LNCaP clone FGC (cell line): ENCODE measurements at regions not wholly inside any gene's neighbourhood (a gene's known extent, or its start where the extent isn't known, plus 50 kb on each side); places are given as distances from the start of the nearest gene placed in this dataset.

Experiments
- DNase-seq: peaks from one replicate; pipeline ENCODE4 v3.0.0-alpha.2; 2011; ENCODE audit warnings: low read depth
- H3K4me3 ChIP-seq: 2 replicates; pipeline ENCODE4 v1.5.1; 2011; ENCODE audit warnings: mild to moderate bottlenecking, low read depth, low read length, control low read depth
- TF ChIP-seq, protein P1 (sequence below): IDR thresholded peaks from 2 replicates; pipeline ENCODE4 v1.5.1; 2012; ENCODE audit warnings: mild to moderate bottlenecking; ENCODE audit not compliant: control insufficient read depth, insufficient read depth; ENCODE audit errors: extremely low read depth

DNA sequence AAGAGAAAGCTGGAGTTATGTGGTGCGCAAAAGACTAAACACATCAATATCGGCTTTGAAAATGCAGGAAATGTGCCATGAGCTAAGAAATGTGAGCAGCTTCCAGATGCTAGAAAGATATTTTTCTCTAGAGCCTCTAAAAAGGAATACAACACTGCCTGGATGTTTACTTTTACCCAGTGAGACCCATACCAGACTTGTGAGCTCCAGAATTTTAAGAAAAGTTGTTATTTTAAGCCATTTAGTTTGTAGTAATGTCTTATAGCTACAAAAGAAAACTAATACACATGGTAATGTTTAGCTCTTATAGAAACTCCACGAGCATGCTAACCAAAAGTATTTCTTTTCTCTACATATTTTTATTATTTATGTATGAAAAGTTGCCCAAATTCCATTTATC lies 1389.4 kb downstream of the C4orf33 start:
- DNase-seq: no peak
- no peak overlapping the region for H3K4me3 ChIP-seq
- TF ChIP-seq, protein P1, sequence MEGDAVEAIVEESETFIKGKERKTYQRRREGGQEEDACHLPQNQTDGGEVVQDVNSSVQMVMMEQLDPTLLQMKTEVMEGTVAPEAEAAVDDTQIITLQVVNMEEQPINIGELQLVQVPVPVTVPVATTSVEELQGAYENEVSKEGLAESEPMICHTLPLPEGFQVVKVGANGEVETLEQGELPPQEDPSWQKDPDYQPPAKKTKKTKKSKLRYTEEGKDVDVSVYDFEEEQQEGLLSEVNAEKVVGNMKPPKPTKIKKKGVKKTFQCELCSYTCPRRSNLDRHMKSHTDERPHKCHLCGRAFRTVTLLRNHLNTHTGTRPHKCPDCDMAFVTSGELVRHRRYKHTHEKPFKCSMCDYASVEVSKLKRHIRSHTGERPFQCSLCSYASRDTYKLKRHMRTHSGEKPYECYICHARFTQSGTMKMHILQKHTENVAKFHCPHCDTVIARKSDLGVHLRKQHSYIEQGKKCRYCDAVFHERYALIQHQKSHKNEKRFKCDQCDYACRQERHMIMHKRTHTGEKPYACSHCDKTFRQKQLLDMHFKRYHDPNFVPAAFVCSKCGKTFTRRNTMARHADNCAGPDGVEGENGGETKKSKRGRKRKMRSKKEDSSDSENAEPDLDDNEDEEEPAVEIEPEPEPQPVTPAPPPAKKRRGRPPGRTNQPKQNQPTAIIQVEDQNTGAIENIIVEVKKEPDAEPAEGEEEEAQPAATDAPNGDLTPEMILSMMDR: no peak

DNA sequence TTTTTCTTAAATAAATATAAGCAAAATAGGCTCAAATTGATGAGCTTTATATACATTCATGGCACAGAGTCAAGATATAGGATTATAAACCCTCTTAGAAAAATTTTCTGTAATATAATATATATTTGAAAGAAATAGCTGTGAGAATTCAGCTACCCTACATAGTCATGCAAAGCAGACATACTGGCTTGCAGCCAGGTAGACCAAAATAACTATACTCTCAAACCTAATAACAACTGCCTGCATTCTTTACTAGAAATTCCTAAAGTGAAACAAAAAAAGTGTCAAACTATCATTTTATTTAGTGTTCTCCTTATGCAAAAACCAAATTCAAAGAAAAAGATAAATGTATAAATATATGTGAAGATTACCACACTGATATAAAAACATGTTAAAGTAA lies 1390.2 kb downstream of the C4orf33 start:
- TF ChIP-seq, protein P1: no peak
- no peak for DNase-seq

DNA sequence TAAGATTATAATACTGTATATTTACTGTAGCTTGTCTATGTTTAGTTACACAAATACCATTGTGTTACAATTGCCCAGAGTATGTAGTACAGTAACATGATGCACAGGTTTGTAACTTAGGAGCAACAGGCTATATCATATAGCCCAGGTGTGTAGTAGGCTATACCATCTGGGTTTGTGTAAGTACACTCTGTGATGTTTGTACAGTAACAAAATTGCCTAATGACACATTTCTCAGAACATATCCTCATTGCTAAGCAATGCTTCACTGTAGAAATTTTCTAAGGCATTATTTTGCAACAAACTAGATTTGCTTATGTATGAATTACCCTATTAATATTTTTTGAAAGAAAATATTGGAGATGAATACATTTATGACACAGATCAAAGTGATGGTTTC lies 1390.9 kb downstream of the C4orf33 start:
- no peak for DNase-seq
- TF ChIP-seq, protein P1: no peak
- H3K4me3 ChIP-seq: no peak overlapping the region

More for the DNA sequence above, 1390.2 kb downstream of the C4orf33 start:
- H3K4me3 ChIP-seq: no peak overlapping the region

DNA sequence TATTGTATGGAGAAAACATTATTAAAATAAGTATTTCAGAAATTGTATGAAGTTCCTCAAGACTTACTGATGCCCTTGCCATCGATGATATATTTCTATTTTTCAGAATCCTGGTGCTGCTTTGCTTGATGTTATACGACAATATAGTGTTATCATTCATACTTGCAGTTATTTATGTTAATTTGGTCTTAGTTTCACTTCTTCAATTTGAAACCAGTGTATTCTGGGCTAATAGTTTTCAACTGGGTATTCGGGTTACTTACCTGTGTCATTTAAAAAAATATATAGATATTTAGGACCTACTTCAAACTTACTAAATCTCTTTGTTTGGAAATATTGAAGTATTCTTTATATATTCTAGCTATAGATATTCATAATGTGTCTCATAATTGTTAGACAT lies 1414.7 kb downstream of the C4orf33 start:
- no peak for DNase-seq
- TF ChIP-seq, protein P1: no peak
- H3K4me3 ChIP-seq: no peak overlapping the region

DNA sequence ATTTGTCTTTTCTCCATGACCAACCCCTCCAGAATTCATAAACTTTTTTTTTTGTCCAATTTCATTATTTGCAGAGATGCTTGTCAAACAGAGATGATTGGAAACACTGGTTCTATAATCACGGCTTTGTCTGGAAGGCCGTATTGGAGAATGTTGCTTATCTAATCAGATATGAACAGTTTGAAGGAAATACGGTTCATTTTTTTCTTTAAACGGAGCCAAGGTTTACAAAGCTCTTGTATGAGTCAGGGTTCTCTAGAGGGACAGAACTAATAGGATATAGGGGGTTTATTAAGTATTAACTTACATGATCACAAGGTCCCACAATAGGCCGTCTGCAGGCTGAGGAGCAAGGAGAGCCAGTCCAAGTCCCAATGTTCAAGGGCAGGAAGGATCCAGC lies 1415.8 kb downstream of the C4orf33 start:
- DNase-seq: no peak
- H3K4me3 ChIP-seq: no peak overlapping the region
- TF ChIP-seq, protein P1: no peak

DNA sequence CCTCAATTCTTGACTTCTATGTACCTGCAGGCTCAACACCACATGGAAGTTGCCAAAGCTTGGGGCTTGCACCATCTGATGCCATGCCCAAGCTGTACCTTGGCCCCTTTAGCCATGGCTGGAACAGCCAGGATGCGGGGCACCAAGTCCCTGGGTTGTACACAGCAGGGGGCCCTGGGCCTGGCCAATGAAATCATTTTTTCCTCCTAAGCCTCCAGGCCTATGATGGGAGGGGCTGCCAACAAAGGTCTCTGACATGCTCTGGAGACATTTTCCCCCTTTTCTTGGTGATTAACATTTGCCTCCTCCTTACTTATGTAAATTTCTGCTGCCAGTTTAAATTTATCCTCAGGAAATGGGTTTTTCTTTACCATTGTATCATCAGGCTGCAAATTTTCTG lies 1428.1 kb downstream of the C4orf33 start:
- no peak overlapping the region for H3K4me3 ChIP-seq
- TF ChIP-seq, protein P1: no peak
- DNase-seq: no peak

DNA sequence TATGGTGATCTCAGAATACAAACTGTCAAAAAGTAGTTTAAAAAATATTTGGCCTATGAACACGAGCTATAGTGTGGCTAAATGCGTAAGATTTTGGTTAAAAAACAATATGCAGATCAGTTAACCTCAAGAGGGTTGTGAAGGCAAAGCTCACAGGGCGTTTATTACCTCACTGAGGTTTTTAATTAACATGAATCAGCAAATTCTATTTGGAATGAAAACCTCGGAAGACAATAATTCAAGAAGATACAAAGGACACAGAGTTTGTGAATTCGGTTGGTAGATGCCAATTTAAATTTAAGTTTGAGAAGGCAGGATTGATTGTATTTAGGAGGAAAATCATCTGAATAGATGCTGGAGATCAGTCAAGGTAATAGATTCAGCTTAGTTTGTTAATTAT lies 1434.6 kb downstream of the C4orf33 start:
- DNase-seq: no peak
- H3K4me3 ChIP-seq: no peak overlapping the region

More for the DNA sequence above, 1434.6 kb downstream of the C4orf33 start:
- TF ChIP-seq, protein P1: no peak
